Upper lobe of left lung (tissue), 4 donors: ENCODE measurements at regions not wholly inside any gene's neighbourhood (a gene's known extent, or its start where the extent isn't known, plus 50 kb on each side); places are given as distances from the start of the nearest gene placed in this dataset.

Experiments
- EP300 ChIP-seq, 4 donors: sonication (generic); formaldehyde crosslinking; IDR thresholded peaks; one replicate each; pipeline ENCODE4 v1.5.1; 2017; ENCODE audit warnings: antibody characterized with exemption in 4 of 4, control low read depth in 2 of 4
- POLR2A ChIP-seq, 4 donors: fragments of 450-650 bp; IDR thresholded peaks; one replicate each; pipeline ENCODE4 v1.5.1; 2016 to 2017; ENCODE audit warnings: antibody characterized with exemption in 4 of 4, mild to moderate bottlenecking in 2 of 4
- POLR2AphosphoS5 ChIP-seq, 2 donors: sonication (generic); formaldehyde crosslinking; IDR thresholded peaks; one replicate each; pipeline ENCODE4 v1.5.1; 2017; ENCODE audit warnings: antibody characterized with exemption in 2 of 2
- TF ChIP-seq, protein P1 (sequence below), 6 experiments: fragments of 450-650 bp in 4 of 6; fragments of 200-600 bp in 2 of 6; sonication (generic) in 2 of 6; IDR thresholded peaks; one replicate each; pipeline ENCODE4 v1.5.1; 2016 to 2019; ENCODE audit warnings: antibody characterized with exemption in 6 of 6

DNA sequence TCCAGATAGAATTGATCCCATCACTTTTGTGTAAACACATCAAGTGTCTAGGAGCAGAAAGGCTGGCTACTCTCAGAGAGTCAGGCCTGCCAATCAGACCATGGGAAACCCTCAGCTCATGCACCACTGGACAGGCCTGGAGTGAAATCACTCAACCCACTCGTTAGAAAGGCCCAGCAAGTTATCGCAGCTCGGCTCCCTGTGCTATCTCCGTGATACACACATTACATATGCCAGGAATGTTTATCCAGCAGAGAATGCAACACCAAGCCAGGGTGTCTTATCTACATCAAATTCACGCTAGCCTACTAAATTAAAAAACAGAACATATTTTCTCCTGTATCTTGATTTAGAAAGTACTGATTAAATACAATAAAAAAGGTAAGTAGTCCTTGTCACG lies 232.4 kb upstream of the FOXQ1 start:
- TF ChIP-seq EP300 (IDR thresholded peaks at IDR 0.05) (no peak), POLR2A (IDR thresholded peaks at IDR 0.05) (no peak), POLR2AphosphoS5 (IDR thresholded peaks at IDR 0.05) (no peak)
- TF ChIP-seq, protein P1, sequence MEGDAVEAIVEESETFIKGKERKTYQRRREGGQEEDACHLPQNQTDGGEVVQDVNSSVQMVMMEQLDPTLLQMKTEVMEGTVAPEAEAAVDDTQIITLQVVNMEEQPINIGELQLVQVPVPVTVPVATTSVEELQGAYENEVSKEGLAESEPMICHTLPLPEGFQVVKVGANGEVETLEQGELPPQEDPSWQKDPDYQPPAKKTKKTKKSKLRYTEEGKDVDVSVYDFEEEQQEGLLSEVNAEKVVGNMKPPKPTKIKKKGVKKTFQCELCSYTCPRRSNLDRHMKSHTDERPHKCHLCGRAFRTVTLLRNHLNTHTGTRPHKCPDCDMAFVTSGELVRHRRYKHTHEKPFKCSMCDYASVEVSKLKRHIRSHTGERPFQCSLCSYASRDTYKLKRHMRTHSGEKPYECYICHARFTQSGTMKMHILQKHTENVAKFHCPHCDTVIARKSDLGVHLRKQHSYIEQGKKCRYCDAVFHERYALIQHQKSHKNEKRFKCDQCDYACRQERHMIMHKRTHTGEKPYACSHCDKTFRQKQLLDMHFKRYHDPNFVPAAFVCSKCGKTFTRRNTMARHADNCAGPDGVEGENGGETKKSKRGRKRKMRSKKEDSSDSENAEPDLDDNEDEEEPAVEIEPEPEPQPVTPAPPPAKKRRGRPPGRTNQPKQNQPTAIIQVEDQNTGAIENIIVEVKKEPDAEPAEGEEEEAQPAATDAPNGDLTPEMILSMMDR (IDR thresholded peaks at IDR 0.05) = no peak
